A673 (cell line): ENCODE measurements at regions not wholly inside any gene's neighbourhood (a gene's known extent, or its start where the extent isn't known, plus 50 kb on each side); places are given as distances from the start of the nearest gene placed in this dataset.

Source experiments
- CTCF ChIP-seq: fragments of 300-800, 200-600 bp; sonication (generic); conservative IDR thresholded peaks from 2 replicates; pipeline ENCODE4 v1.5.1; 2017; ENCODE audit warnings: low read depth, mild to moderate bottlenecking, antibody characterized with exemption, low read length, moderate library complexity, mixed read lengths
- EZH2 ChIP-seq: fragments of 200-600 bp; sonication (generic); IDR thresholded peaks from 2 replicates; pipeline ENCODE4 v1.6.1; 2017; ENCODE audit warnings: borderline replicate concordance, low read depth, mild to moderate bottlenecking, mixed read lengths, antibody characterized with exemption, low read length; ENCODE audit not compliant: poor library complexity, severe bottlenecking

GRCh38 chr16:19967561-19967960, 82.9 kb upstream of the GPRC5B start:
- TF ChIP-seq CTCF (no peak), EZH2 (no peak)
